H9 (cell line): ENCODE measurements at regions not wholly inside any gene's neighbourhood (a gene's known extent, or its start where the extent isn't known, plus 50 kb on each side); places are given as distances from the start of the nearest gene placed in this dataset.

Source experiments
- DNase-seq: peaks from one replicate; pipeline ENCODE4 v3.0.0-alpha.2; 2017
- H2AFZ ChIP-seq: one replicate; pipeline ENCODE4 v1.6.1; 2013; ENCODE audit warnings: mild to moderate bottlenecking, low read length, control low read depth, moderate library complexity
- H2AK5ac ChIP-seq: 2 replicates; pipeline ENCODE4 v1.6.1; 2013; ENCODE audit warnings: low read length, control low read depth, mixed read lengths; ENCODE audit not compliant: insufficient read length
- H2BK120ac ChIP-seq: one replicate; pipeline ENCODE4 v1.6.1; 2013; ENCODE audit warnings: low read depth, mild to moderate bottlenecking, low read length, control low read depth, inconsistent platforms; ENCODE audit not compliant: poor library complexity, severe bottlenecking
- H2BK12ac ChIP-seq: 2 replicates; pipeline ENCODE4 v1.6.1; 2013; ENCODE audit warnings: low read length, control low read depth, mixed read lengths, low read depth; ENCODE audit not compliant: insufficient read length
- H2BK15ac ChIP-seq: 2 replicates; pipeline ENCODE4 v1.6.1; 2013; ENCODE audit warnings: low read depth, low read length, control low read depth
- H2BK20ac ChIP-seq: one replicate; pipeline ENCODE4 v1.6.1; 2013; ENCODE audit warnings: low read depth, mild to moderate bottlenecking, low read length, control low read depth, inconsistent platforms; ENCODE audit not compliant: poor library complexity, severe bottlenecking
- H2BK5ac ChIP-seq: 2 replicates; pipeline ENCODE4 v1.6.1; 2013; ENCODE audit warnings: low read length, control low read depth, mixed read lengths; ENCODE audit not compliant: insufficient read length
- H3K14ac ChIP-seq: 2 replicates; pipeline ENCODE4 v1.6.1; 2013; ENCODE audit warnings: low read length, control low read depth; ENCODE audit not compliant: insufficient read depth
- H3K18ac ChIP-seq: 2 replicates; pipeline ENCODE4 v1.6.1; 2013; ENCODE audit warnings: low read depth, mild to moderate bottlenecking, mixed read lengths, low read length, control low read depth; ENCODE audit not compliant: insufficient read length
- H3K23ac ChIP-seq: 2 replicates; pipeline ENCODE4 v1.6.1; 2013; ENCODE audit warnings: low read length, control low read depth, mixed read lengths, low read depth; ENCODE audit not compliant: insufficient read length
- H3K23me2 ChIP-seq: 2 replicates; pipeline ENCODE4 v1.6.1; 2013; ENCODE audit warnings: low read depth, mild to moderate bottlenecking, mixed read lengths, low read length, control low read depth; ENCODE audit not compliant: insufficient read length, poor library complexity, severe bottlenecking
- H3K27ac ChIP-seq: 2 replicates; pipeline ENCODE4 v1.5.1; 2013; ENCODE audit warnings: low read length, control low read depth, mixed read lengths, low read depth; ENCODE audit not compliant: insufficient read length
- H3K27me3 ChIP-seq: 2 replicates; pipeline ENCODE4 v1.6.1; 2013; ENCODE audit warnings: low read length, control low read depth, inconsistent platforms; ENCODE audit not compliant: insufficient read depth
- H3K4ac ChIP-seq: 2 replicates; pipeline ENCODE4 v1.6.1; 2013; ENCODE audit warnings: low read depth, mild to moderate bottlenecking, control low read depth, inconsistent platforms, low read length, moderate library complexity
- H3K4me1 ChIP-seq: 2 replicates; pipeline ENCODE4 v1.6.1; 2013; ENCODE audit warnings: low read length, control low read depth, inconsistent platforms; ENCODE audit not compliant: insufficient read depth
- H3K4me2 ChIP-seq: 2 replicates; pipeline ENCODE4 v1.6.1; 2013; ENCODE audit warnings: low read length, control low read depth, mixed read lengths; ENCODE audit not compliant: insufficient read length, insufficient read depth
- H3K56ac ChIP-seq: 2 replicates; pipeline ENCODE4 v1.6.1; 2013; ENCODE audit warnings: low read depth, mild to moderate bottlenecking, mixed read lengths, low read length, control low read depth; ENCODE audit not compliant: insufficient read length
- H3K79me1 ChIP-seq: 2 replicates; pipeline ENCODE4 v1.6.1; 2013; ENCODE audit warnings: low read depth, mild to moderate bottlenecking, moderate library complexity, low read length, control low read depth, inconsistent platforms; ENCODE audit not compliant: insufficient read depth, poor library complexity, severe bottlenecking
- H3K79me2 ChIP-seq: 2 replicates; pipeline ENCODE4 v1.6.1; 2013; ENCODE audit warnings: low read length, control low read depth, inconsistent platforms; ENCODE audit not compliant: insufficient read depth
- H3K9ac ChIP-seq: 2 replicates; pipeline ENCODE4 v1.6.1; 2013; ENCODE audit warnings: low read length, control low read depth, mixed read lengths; ENCODE audit not compliant: insufficient read length; ENCODE audit errors: extremely low read depth
- H3K9me3 ChIP-seq: one replicate; pipeline ENCODE4 v1.6.1; 2013; ENCODE audit warnings: low read depth, low read length, inconsistent platforms; ENCODE audit not compliant: control insufficient read depth
- H3T11ph ChIP-seq: one replicate; pipeline ENCODE4 v1.6.1; 2013; ENCODE audit warnings: mild to moderate bottlenecking, low read length, control low read depth, inconsistent platforms
- H4K20me1 ChIP-seq: one replicate; pipeline ENCODE4 v1.6.1; 2013; ENCODE audit not compliant: control insufficient read depth, insufficient read length, insufficient read depth
- H4K5ac ChIP-seq: 2 replicates; pipeline ENCODE4 v1.6.1; 2013; ENCODE audit warnings: low read depth, mild to moderate bottlenecking, mixed read lengths, low read length, control low read depth; ENCODE audit not compliant: insufficient read length
- H4K8ac ChIP-seq: replicated peaks from 2 replicates; pipeline ENCODE4 v1.6.1; 2013; ENCODE audit warnings: low read length, control low read depth, mixed read lengths, low read depth; ENCODE audit not compliant: insufficient read length
- H4K91ac ChIP-seq: 2 replicates; pipeline ENCODE4 v1.6.1; 2013; ENCODE audit warnings: low read depth, mild to moderate bottlenecking, moderate library complexity, mixed read lengths, low read length, control low read depth; ENCODE audit not compliant: insufficient read length
- H3K27ac Mint-ChIP-seq, 3 experiments: 2 replicates in 2 of 3; 3 replicates in 1 of 3; pipeline ENCODE4 v1.8.0; 2020 to 2021; ENCODE audit warnings: mixed read lengths in 3 of 3, mild to moderate bottlenecking in 1 of 3, moderate library complexity in 1 of 3
- H3K27me3 Mint-ChIP-seq: 2 replicates; pipeline ENCODE4 v1.8.0; 2021; ENCODE audit warnings: low read depth, mild to moderate bottlenecking, moderate library complexity, mixed read lengths
- H3K36me3 Mint-ChIP-seq, 3 experiments: 2 replicates in 2 of 3; 3 replicates in 1 of 3; pipeline ENCODE4 v1.8.0; 2020 to 2021; ENCODE audit warnings: low read depth in 3 of 3, mixed read lengths in 3 of 3; ENCODE audit not compliant: insufficient read depth in 1 of 3
- H3K4me1 Mint-ChIP-seq, 2 experiments: 2 replicates each; pipeline ENCODE4 v1.8.0; 2020; ENCODE audit warnings: mixed read lengths in 2 of 2
- H3K4me3 Mint-ChIP-seq, 2 experiments: 2 replicates in 1 of 2; 3 replicates in 1 of 2; pipeline ENCODE4 v1.8.0; 2020 to 2021; ENCODE audit warnings: mild to moderate bottlenecking in 2 of 2, mixed read lengths in 2 of 2, moderate library complexity in 1 of 2
- H3K9me3 Mint-ChIP-seq, 2 experiments: 2 replicates in 1 of 2; 3 replicates in 1 of 2; pipeline ENCODE4 v1.8.0; 2020; ENCODE audit warnings: mild to moderate bottlenecking in 2 of 2, mixed read lengths in 2 of 2, moderate library complexity in 1 of 2
- WGBS: extraction: QIAGEN DNeasy Blood & Tissue Kit; methylation state at CpG from one replicate; pipeline ENCODE4 v1.1.7; 2013; ENCODE audit warnings: missing lambda C conversion rate, low lambda C conversion rate, mixed read lengths; ENCODE audit not compliant: insufficient read length; ENCODE audit errors: extremely low coverage; 5-methylcytosine and 5-hydroxymethylcytosine counted together
- TF ChIP-seq, protein P1 (sequence below): fragments of 200-600 bp; sonication (generic); conservative IDR thresholded peaks from 3 replicates; pipeline ENCODE4 v1.8.0; 2021; ENCODE audit warnings: antibody characterized with exemption, mild to moderate bottlenecking

DNA sequence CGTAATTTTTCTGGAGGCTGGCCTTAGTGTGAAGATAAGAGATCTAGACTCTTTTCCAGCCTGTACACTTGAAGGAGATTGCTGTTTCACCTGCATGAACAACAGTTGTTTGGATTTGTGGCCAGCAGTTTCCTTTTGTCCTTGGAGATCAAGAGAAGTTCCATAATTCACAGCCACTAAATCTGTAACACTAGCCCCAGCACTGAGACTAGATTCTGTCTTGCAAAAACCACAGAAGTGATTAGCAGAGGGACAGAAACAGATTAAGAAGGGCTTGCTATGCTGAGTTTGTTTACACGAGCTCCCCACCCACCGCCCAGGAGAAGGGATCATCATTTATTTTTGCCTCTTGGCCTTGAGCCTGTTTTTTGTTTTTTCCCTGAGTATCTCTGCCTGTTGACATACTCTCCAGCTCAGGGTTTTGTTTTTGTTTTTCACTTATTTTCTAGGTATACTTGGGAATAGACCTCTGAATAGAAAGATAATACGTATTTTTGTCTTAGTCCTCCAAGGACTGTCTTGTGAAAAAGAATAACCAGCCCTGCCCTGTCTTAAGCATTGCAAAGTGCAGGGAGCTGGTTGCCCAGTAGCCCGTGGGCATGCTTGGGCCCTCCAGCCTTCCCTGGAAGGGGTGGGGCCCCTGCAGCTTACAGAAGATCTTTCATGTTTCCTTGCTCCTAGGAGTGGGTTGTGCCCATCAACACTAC, 93.1 kb upstream of the SOX4 start:
- H3K36me3 Mint-ChIP-seq = no peaks in the 10 kb centered on the region; a peak in 1 of 7 replicates
- Histone ChIP-seq H4K20me1 (no peaks in the 10 kb centered on the region), H3K23ac (no peak overlapping the region), H4K5ac (no peak overlapping the region), H3K23me2 (no peaks in the 10 kb centered on the region), H3K9ac (no peak overlapping the region), H3K14ac (no peak overlapping the region), H2AK5ac (no peak overlapping the region), H2BK120ac (no peak overlapping the region), H3K79me2 (no peaks in the 10 kb centered on the region), H2BK15ac (no peak overlapping the region), H2BK12ac (no peak overlapping the region), H4K8ac (no peak overlapping the region), H3T11ph (no peak overlapping the region), H4K91ac (no peak overlapping the region), H2AFZ (no peak overlapping the region), H3K79me1 (no peaks in the 10 kb centered on the region), H3K4me2 (no peak overlapping the region), H3K27me3 (no peaks in the 10 kb centered on the region; the same call in 1 of the 2 replicates), H2BK5ac (no peak overlapping the region), H2BK20ac (no peak overlapping the region), H3K56ac (no peak overlapping the region), H3K9me3 (no peaks in the 10 kb centered on the region), H3K18ac (no peak overlapping the region), H3K4me1 (no peaks in the 10 kb centered on the region), H3K27ac (no peak overlapping the region), H3K4ac (no peak overlapping the region)
- no CpG with 5 or more reads among the region's 5 CpGs for WGBS
- no peaks in the 10 kb centered on the region; a peak in 1 of 5 replicates for H3K9me3 Mint-ChIP-seq
- no peaks in the 10 kb centered on the region; the same call in 1 of the 2 replicates for H3K27me3 Mint-ChIP-seq
- no peak overlapping the region for H3K4me3 Mint-ChIP-seq
- H3K4me1 Mint-ChIP-seq = peaks cover 5 to 8% of the 10 kb centered on the region in 2 experiments; a peak in 3 of 4 replicates
- DNase-seq = no peak
- H3K27ac Mint-ChIP-seq = no peak overlapping the region; a peak in 1 of 7 replicates
- TF ChIP-seq, protein P1, sequence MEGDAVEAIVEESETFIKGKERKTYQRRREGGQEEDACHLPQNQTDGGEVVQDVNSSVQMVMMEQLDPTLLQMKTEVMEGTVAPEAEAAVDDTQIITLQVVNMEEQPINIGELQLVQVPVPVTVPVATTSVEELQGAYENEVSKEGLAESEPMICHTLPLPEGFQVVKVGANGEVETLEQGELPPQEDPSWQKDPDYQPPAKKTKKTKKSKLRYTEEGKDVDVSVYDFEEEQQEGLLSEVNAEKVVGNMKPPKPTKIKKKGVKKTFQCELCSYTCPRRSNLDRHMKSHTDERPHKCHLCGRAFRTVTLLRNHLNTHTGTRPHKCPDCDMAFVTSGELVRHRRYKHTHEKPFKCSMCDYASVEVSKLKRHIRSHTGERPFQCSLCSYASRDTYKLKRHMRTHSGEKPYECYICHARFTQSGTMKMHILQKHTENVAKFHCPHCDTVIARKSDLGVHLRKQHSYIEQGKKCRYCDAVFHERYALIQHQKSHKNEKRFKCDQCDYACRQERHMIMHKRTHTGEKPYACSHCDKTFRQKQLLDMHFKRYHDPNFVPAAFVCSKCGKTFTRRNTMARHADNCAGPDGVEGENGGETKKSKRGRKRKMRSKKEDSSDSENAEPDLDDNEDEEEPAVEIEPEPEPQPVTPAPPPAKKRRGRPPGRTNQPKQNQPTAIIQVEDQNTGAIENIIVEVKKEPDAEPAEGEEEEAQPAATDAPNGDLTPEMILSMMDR = no peak
